GM21367 (cell line): ENCODE measurements at regions not wholly inside any gene's neighbourhood (a gene's known extent, or its start where the extent isn't known, plus 50 kb on each side); places are given as distances from the start of the nearest gene placed in this dataset.

Experiments
- ATAC-seq: cut with Tn5 transposase; IDR thresholded peaks from one replicate; pipeline ENCODE4 v1.9.1; 2021; ENCODE audit not compliant: unreplicated experiment

GRCh38 chr10:28781296-28781695 is 104.0 kb downstream of the BAMBI start:
- no peak for ATAC-seq

GRCh38 chr10:28783087-28783486 is 105.8 kb downstream of the BAMBI start:
- no peak for ATAC-seq

GRCh38 chr10:28785018-28785417 is 107.7 kb downstream of the BAMBI start:
- ATAC-seq: no peak

- ATAC-seq: peak; percentile 68
Measured at GRCh38 chr10:28788252-28788651, 110.9 kb downstream of the BAMBI start.

- ATAC-seq: no peak
Measured at GRCh38 chr10:28788762-28789161, 111.4 kb downstream of the BAMBI start.

GRCh38 chr10:28790146-28790545 is 112.8 kb downstream of the BAMBI start:
- ATAC-seq: no peak

GRCh38 chr10:28793482-28793881 is 116.2 kb downstream of the BAMBI start:
- ATAC-seq: no peak

- no peak for ATAC-seq
Measured at GRCh38 chr10:28794986-28795385, 117.7 kb downstream of the BAMBI start.

GRCh38 chr10:28796606-28797512 is 119.5 kb downstream of the BAMBI start:
- ATAC-seq: no peak

- no peak for ATAC-seq
Measured at GRCh38 chr10:28797904-28798371, 120.6 kb downstream of the BAMBI start.

GRCh38 chr10:28798428-28798955 is 121.2 kb downstream of the BAMBI start:
- no peak for ATAC-seq

GRCh38 chr10:28798964-28799363 is 121.6 kb downstream of the BAMBI start:
- ATAC-seq: no peak

GRCh38 chr10:28800144-28800543 is 122.8 kb downstream of the BAMBI start:
- ATAC-seq: no peak

GRCh38 chr10:28801247-28801646 is 123.9 kb downstream of the BAMBI start:
- no peak for ATAC-seq

GRCh38 chr10:28801869-28802268 is 124.5 kb downstream of the BAMBI start:
- ATAC-seq: no peak

GRCh38 chr10:28805390-28805789 is 128.1 kb downstream of the BAMBI start:
- ATAC-seq: no peak

GRCh38 chr10:28806488-28806941 is 129.2 kb downstream of the BAMBI start:
- no peak for ATAC-seq

GRCh38 chr10:28806951-28807759 is 129.8 kb downstream of the BAMBI start:
- ATAC-seq: no peak

- no peak for ATAC-seq
Measured at GRCh38 chr10:28807760-28808613, 130.7 kb downstream of the BAMBI start.

- ATAC-seq: no peak
Measured at GRCh38 chr10:28808693-28809092, 131.4 kb downstream of the BAMBI start.
